ENCODE measurements at regions not wholly inside any gene's neighbourhood (a gene's known extent, or its start where the extent isn't known, plus 50 kb on each side); places are given as distances from the start of the nearest gene placed in this dataset.

DNA sequence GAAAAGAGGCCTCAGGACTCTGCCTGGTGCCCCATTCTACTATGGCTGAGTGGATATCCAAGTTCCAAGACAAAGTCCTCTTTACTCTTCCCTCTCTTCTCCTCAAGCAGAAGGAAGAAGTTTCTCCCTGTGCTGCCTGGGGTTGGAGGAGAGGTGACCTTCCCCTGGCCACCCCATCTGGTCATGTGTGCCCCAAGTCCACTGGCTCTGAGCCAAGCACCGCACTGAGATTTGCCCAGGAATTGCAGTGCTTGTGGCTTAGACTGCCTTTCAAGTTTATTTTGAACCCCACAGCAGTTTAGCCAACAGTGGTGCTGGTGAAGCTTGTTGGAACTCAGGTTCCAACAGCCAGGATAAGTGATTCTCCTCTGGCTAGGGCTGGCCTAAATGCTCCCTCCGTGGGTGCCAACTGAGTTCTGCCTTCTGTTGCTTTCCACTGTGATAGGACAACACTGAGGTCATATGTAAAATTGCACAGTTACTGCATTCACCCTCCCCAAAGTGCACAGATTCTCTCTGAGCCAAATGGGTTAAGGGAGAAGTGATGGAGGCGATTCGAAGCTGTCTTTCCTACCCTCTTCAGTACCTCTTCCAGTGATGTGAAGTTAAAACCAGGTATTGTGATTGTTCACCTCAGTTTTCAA is 69.9 kb downstream of the TMCO5A start:
- Histone ChIP-seq H3K9me1 (replicated peaks; ENCODE audit: control insufficient read depth, extremely low read depth, insufficient read depth, low read length) (no peaks in the 10 kb centered on the region), H4K20me1 (replicated peaks; ENCODE audit: control insufficient read depth, extremely low read depth, insufficient read depth, low read length) (no peaks in the 10 kb centered on the region), H3K4me1 (ENCODE audit: control insufficient read depth, extremely low read depth, insufficient read depth, low read length) (no peaks in the 10 kb centered on the region), H3K4me2 (ENCODE audit: insufficient read depth, low read length) (no peak overlapping the region), H3K9me3 (replicated peaks; ENCODE audit: control insufficient read depth, insufficient read depth, low read length) (no peaks in the 10 kb centered on the region), H3K4me3 (replicated peaks in 1 of 3; ENCODE audit: insufficient read depth in 1 of 3, low read depth in 1 of 3, low read length in 3 of 3) (no peak overlapping the region), H3K27me3 (ENCODE audit: control insufficient read depth in 2 of 2, insufficient read depth in 2 of 2, low read length in 2 of 2) (peaks cover 0 to 2% of the 10 kb centered on the region in 2 experiments), H2AFZ (ENCODE audit: low read depth, low read length) (no peak overlapping the region), H3K9ac (replicated peaks; ENCODE audit: extremely low read depth, insufficient read depth, low read length) (no peak overlapping the region), H3K79me2 (ENCODE audit: control insufficient read depth, insufficient read depth, low read length) (no peaks in the 10 kb centered on the region), H3K36me3 (ENCODE audit: control insufficient read depth in 2 of 2, extremely low read depth in 1 of 2, insufficient read depth in 2 of 2, low read length in 2 of 2) (no peaks in the 10 kb centered on the region), H3K27ac (ENCODE audit: insufficient read depth, low read depth, low read length) (no peak overlapping the region)
- intact Hi-C loops (cut with micrococcal nuclease) = loop anchor here (10.0 kb wide), 1 partner anchor 170 kb away; no protein-coding TSS in a partner anchor
- FAIRE-seq (no peak), DNase-seq (ENCODE audit: low read depth, low spot score) (no peak)
- CTCF ChIA-PET = interaction anchor here (0.7 to 4.7 kb wide), 8 partner anchors 9 to 436 kb away, joined by 3 to 60 read pairs (median 6); partner anchors contain the start of gene SPRED1
- dilution Hi-C loops (cut with MboI; ENCODE audit: extremely low pct_ligation_motif_present, low sequenced_read_pairs) = loop anchor here (25.0 kb wide), 1 partner anchor 358 kb away; no protein-coding TSS in a partner anchor
- no TSS peak for BruUV-seq (replicated peaks)
- no peak for TF ChIP-seq POLR2A (IDR thresholded peaks at IDR 0.05; ENCODE audit: low read depth, low read length)
- no peak for TF ChIP-seq MYC (IDR thresholded peaks at IDR 0.05; ENCODE audit: low read depth, low read length)
- no peak for TF ChIP-seq JUN (IDR thresholded peaks at IDR 0.05; ENCODE audit: borderline replicate concordance, insufficient read depth, insufficient read length, low read depth)
- no peak for TF ChIP-seq POLR2AphosphoS5 (IDR thresholded peaks at IDR 0.05; ENCODE audit: insufficient read depth, low read depth, low read length)
- TF ChIP-seq EZH2 (IDR thresholded peaks at IDR 0.05; ENCODE audit: borderline replicate concordance, low read depth, low read length, severe bottlenecking) = no peak
- TF ChIP-seq, protein P1, sequence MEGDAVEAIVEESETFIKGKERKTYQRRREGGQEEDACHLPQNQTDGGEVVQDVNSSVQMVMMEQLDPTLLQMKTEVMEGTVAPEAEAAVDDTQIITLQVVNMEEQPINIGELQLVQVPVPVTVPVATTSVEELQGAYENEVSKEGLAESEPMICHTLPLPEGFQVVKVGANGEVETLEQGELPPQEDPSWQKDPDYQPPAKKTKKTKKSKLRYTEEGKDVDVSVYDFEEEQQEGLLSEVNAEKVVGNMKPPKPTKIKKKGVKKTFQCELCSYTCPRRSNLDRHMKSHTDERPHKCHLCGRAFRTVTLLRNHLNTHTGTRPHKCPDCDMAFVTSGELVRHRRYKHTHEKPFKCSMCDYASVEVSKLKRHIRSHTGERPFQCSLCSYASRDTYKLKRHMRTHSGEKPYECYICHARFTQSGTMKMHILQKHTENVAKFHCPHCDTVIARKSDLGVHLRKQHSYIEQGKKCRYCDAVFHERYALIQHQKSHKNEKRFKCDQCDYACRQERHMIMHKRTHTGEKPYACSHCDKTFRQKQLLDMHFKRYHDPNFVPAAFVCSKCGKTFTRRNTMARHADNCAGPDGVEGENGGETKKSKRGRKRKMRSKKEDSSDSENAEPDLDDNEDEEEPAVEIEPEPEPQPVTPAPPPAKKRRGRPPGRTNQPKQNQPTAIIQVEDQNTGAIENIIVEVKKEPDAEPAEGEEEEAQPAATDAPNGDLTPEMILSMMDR (IDR thresholded peaks at IDR 0.05; ENCODE audit: extremely low read depth in 1 of 2, insufficient read depth in 1 of 2, low read depth in 1 of 2, low read length in 2 of 2) = no peak
- no peak for TF ChIP-seq GATA2 (IDR thresholded peaks at IDR 0.05; ENCODE audit: insufficient read depth, insufficient read length, low read depth, low read length)
- POLR2A ChIA-PET = no interaction called here

Data from endothelial cell of umbilical vein (primary cell).